HCT116 (cell line): ENCODE measurements at regions not wholly inside any gene's neighbourhood (a gene's known extent, or its start where the extent isn't known, plus 50 kb on each side); places are given as distances from the start of the nearest gene placed in this dataset.

Source experiments
- ATAC-seq: fragments of 200-7000 bp; cut with Tn5 transposase; 2 replicates; pipeline ENCODE4 v1.9.1; 2020; ENCODE audit warnings: mild to moderate bottlenecking, moderate library complexity
- BruUV-seq: library from RNA; stranded (reverse); fragments of 400-500 nt; replicated peaks from 2 replicates; lab custom pipeline; 2021; lab: Mats Ljungman, UMichigan
- CTCF ChIA-PET: fragments of 300-600 bp; sonication (Branson Sonifier 250); formaldehyde crosslinking; loops from one replicate; lab custom pipeline; 2021; ENCODE audit warnings: antibody characterized with exemption; lab: Charles Lee
- POLR2A ChIA-PET: fragments of 300-600, 350-600 bp; sonication (Branson Sonifier 250); formaldehyde crosslinking; loops from one replicate; lab custom pipeline; 2021; ENCODE audit warnings: antibody characterized with exemption; lab: Charles Lee
- RAD21 ChIA-PET, 2 experiments: fragments of 300-600 bp; sonication (Branson Sonifier 250); formaldehyde crosslinking; loops; one replicate each; lab custom pipeline; 2023; ENCODE audit warnings: low total read pairs in 2 of 2; ENCODE audit not compliant: uncharacterized antibody in 2 of 2, unreplicated experiment in 2 of 2, low non-redundant PET in 1 of 2; lab: Charles Lee
- DNase-seq: peaks from one replicate; pipeline ENCODE4 v3.0.0-alpha.2; 2010; ENCODE audit warnings: low read depth, low spot score
- H2AFZ ChIP-seq: fragments of 200-600 bp; shearing (Covaris generic), sonication (generic); 2 replicates; pipeline ENCODE4 v1.6.1; 2017; ENCODE audit warnings: low read depth, mixed run types, mixed read lengths, antibody characterized with exemption, low read length; ENCODE audit not compliant: poor library complexity, severe bottlenecking
- H3K27ac ChIP-seq: 2 replicates; pipeline ENCODE4 v1.5.1; 2012; ENCODE audit warnings: low read depth, low read length
- H3K27me3 ChIP-seq: fragments of 200-600 bp; sonication (generic); 2 replicates; pipeline ENCODE4 v1.6.1; 2016; ENCODE audit warnings: mixed run types, low read length, mixed read lengths; ENCODE audit not compliant: insufficient read depth
- H3K36me3 ChIP-seq, 2 experiments: fragments of 200-500 bp in 1 of 2; fragments of 200-600 bp in 1 of 2; sonication (Bioruptor generic) in 1 of 2; sonication (generic) in 1 of 2; 2 replicates each; pipeline versions ENCODE4 v1.5.1 to v1.6.1; 2014 to 2016; ENCODE audit warnings: low read length in 2 of 2, inconsistent platforms in 1 of 2, mixed read lengths in 1 of 2, mixed run types in 1 of 2; ENCODE audit not compliant: insufficient read depth in 2 of 2, control insufficient read depth in 1 of 2
- H3K4me1 ChIP-seq, 2 experiments: fragments of 200-600 bp in 1 of 2; sonication (generic) in 1 of 2; 2 replicates each; pipeline versions ENCODE4 v1.5.1 to v1.6.1; 2012 to 2017; ENCODE audit warnings: low read length in 2 of 2, inconsistent platforms in 1 of 2, mild to moderate bottlenecking in 1 of 2, mixed read lengths in 1 of 2, mixed run types in 1 of 2, moderate library complexity in 1 of 2; ENCODE audit not compliant: insufficient read depth in 2 of 2, control insufficient read depth in 1 of 2
- H3K4me2 ChIP-seq: fragments of 200-600 bp; sonication (generic); 2 replicates; pipeline ENCODE4 v1.6.1; 2017; ENCODE audit warnings: mixed run types, low read length, mixed read lengths
- H3K4me3 ChIP-seq, 2 experiments: fragments of 200-600 bp in 1 of 2; sonication (generic) in 1 of 2; replicated peaks in 1 of 2; 2 replicates each; pipeline ENCODE4 v1.5.1; 2011 to 2016; ENCODE audit warnings: low read length in 2 of 2, control low read depth in 1 of 2, low read depth in 1 of 2, mild to moderate bottlenecking in 1 of 2, mixed read lengths in 1 of 2, mixed run types in 1 of 2
- H3K79me2 ChIP-seq: fragments of 200-600 bp; sonication (generic); 2 replicates; pipeline ENCODE4 v1.6.1; 2017; ENCODE audit warnings: mild to moderate bottlenecking, mixed run types, low read length, moderate library complexity, mixed read lengths; ENCODE audit not compliant: insufficient read depth
- H3K9ac ChIP-seq: fragments of 200-600 bp; sonication (generic); 2 replicates; pipeline ENCODE4 v1.6.1; 2016; ENCODE audit warnings: low read length, mixed read lengths
- H3K9me2 ChIP-seq: fragments of 200-600 bp; sonication (generic), shearing (Covaris generic); 2 replicates; pipeline ENCODE4 v1.6.1; 2017; ENCODE audit warnings: mixed run types, mild to moderate bottlenecking, moderate library complexity; ENCODE audit not compliant: insufficient read depth
- H3K9me3 ChIP-seq, 2 experiments: fragments of 200-500 bp in 1 of 2; fragments of 200-600 bp in 1 of 2; sonication (Bioruptor generic) in 1 of 2; sonication (generic) in 1 of 2; 2 replicates each; pipeline ENCODE4 v1.6.1; 2014 to 2017; ENCODE audit warnings: low read length in 2 of 2, mixed read lengths in 2 of 2, inconsistent platforms in 1 of 2, low read depth in 1 of 2, mild to moderate bottlenecking in 1 of 2, mixed run types in 1 of 2, moderate library complexity in 1 of 2; ENCODE audit not compliant: control insufficient read depth in 1 of 2, insufficient read depth in 1 of 2
- H4K20me1 ChIP-seq: fragments of 200-600 bp; sonication (generic), shearing (Covaris generic); 2 replicates; pipeline ENCODE4 v1.6.1; 2017; ENCODE audit warnings: mixed run types, mild to moderate bottlenecking, moderate library complexity; ENCODE audit not compliant: insufficient read depth
- CBX3 ChIP-seq: IDR thresholded peaks from 2 replicates; pipeline ENCODE4 v1.6.1; 2012; ENCODE audit warnings: low read depth
- CTCF ChIP-seq, 3 experiments: fragments of 200-600 bp in 1 of 3; sonication (generic) in 1 of 3; IDR thresholded peaks in 2 of 3; conservative IDR thresholded peaks in 1 of 3; 2 replicates each; pipeline ENCODE4 v1.5.1; 2012 to 2017; ENCODE audit warnings: low read depth in 2 of 3, low read length in 2 of 3, antibody characterized with exemption in 1 of 3, borderline replicate concordance in 1 of 3, control low read depth in 1 of 3, mild to moderate bottlenecking in 1 of 3, mixed read lengths in 1 of 3, mixed run types in 1 of 3, moderate library complexity in 1 of 3; ENCODE audit not compliant: insufficient read depth in 1 of 3
- ELF1 ChIP-seq: IDR thresholded peaks from 2 replicates; pipeline ENCODE4 v1.6.1; 2012; ENCODE audit warnings: low read depth, borderline replicate concordance
- EZH2 ChIP-seq: fragments of 200-600 bp; sonication (generic); IDR thresholded peaks from 2 replicates; pipeline ENCODE4 v1.6.1; 2017; ENCODE audit warnings: antibody characterized with exemption, mixed run types
- JUND ChIP-seq: IDR thresholded peaks from 2 replicates; pipeline ENCODE4 v1.6.1; 2012
- MAX ChIP-seq: IDR thresholded peaks from 2 replicates; pipeline ENCODE4 v1.6.1; 2012
- POLR2A ChIP-seq: IDR thresholded peaks from 2 replicates; pipeline ENCODE4 v1.7.0; 2011; ENCODE audit warnings: borderline replicate concordance; ENCODE audit not compliant: insufficient read depth, insufficient read length; ENCODE audit errors: extremely low read depth
- POLR2AphosphoS5 ChIP-seq: IDR thresholded peaks from 2 replicates; pipeline ENCODE4 v1.6.1; 2011; ENCODE audit warnings: mild to moderate bottlenecking, low read depth, low read length, moderate library complexity
- SIN3A ChIP-seq: IDR thresholded peaks from 2 replicates; pipeline ENCODE4 v1.6.1; 2012; ENCODE audit warnings: low read depth
- SP1 ChIP-seq: IDR thresholded peaks from 2 replicates; pipeline ENCODE4 v1.6.1; 2012; ENCODE audit warnings: low read depth
- ZFX ChIP-seq: fragments of 450-650 bp; IDR thresholded peaks from 2 replicates; pipeline ENCODE4 v1.6.1; 2017
- intact Hi-C: fragments of 100-400 bp; cut with micrococcal nuclease; formaldehyde crosslinking; loops from 2 replicates; pipeline ENCODE4 v1.10.0; 2022
- TF ChIP-seq, protein P1 (sequence below): IDR thresholded peaks from 2 replicates; pipeline ENCODE4 v1.6.1; 2012

- Histone ChIP-seq H3K36me3 (no peaks in the 10 kb centered on the region), H3K9me2 (no peaks in the 10 kb centered on the region), H3K9ac (no peak overlapping the region), H3K4me1 (no peaks in the 10 kb centered on the region), H3K27me3 (no peaks in the 10 kb centered on the region), H3K4me2 (no peak overlapping the region), H3K4me3 (no peak overlapping the region), H3K27ac (no peak overlapping the region), H3K9me3 (no peaks in the 10 kb centered on the region), H3K79me2 (no peaks in the 10 kb centered on the region), H4K20me1 (no peaks in the 10 kb centered on the region), H2AFZ (no peak overlapping the region)
- intact Hi-C loops: no loop called here
- DNase-seq (no peak), ATAC-seq (no peak)
- ChIA-PET CTCF (no interaction called here), RAD21 (no interaction called here), POLR2A (no interaction called here)
- BruUV-seq: no TSS peak
- TF ChIP-seq MAX: no peak
- no peak for TF ChIP-seq SIN3A
- TF ChIP-seq POLR2AphosphoS5: no peak
- TF ChIP-seq, protein P1, sequence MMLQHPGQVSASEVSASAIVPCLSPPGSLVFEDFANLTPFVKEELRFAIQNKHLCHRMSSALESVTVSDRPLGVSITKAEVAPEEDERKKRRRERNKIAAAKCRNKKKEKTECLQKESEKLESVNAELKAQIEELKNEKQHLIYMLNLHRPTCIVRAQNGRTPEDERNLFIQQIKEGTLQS: no peak
- no peak for TF ChIP-seq ZFX
- no peak for TF ChIP-seq SP1
- TF ChIP-seq POLR2A: no peak
- no peak for TF ChIP-seq CBX3
- TF ChIP-seq JUND: no peak
Measured at GRCh38 chr7:124460056-124460450, 305.5 kb downstream of the GPR37 start.

DNA sequence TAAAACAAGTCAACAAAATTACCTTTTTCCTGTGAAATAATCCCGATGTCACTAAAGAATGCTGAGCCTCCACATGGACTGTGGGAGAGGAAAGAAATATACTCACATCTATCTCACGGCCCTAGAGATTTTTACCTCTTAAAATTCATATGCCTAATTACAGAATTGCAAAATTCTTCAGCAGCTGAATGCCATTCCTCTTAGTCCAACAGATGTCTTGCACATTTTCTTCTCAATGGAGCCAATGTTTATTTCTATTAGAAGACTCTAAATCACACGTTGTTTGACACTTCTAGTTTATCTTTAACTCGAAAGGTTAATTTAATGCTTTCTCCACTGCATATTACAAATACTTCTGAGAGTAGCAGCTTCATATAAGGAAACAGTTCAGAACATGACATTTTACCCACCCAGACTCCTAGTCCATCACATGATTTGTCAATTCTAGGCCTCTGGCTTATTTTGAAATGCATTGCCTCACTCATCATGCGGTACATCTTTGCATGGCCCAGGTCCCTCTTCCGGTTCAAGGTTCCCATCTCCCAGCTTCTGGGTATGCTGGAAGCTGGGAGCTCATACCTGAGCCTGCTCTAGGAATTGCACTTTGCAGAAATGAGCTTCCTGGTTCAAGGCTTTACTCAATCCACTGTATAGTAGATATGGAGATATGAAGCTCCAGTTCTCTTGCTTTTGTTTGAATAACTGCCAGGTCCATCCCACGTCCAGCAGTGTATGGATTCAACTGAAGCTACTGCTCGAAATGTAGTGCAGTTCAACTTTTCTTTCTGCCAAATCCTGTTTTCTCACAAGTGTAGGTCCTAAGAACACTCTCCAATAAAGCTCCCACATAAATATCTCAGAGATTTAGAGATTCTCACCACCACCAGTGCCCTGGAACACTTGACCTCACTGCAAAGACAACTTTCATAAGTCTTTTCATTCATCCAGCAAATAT is 306.2 kb downstream of the GPR37 start:
- no peaks in the 10 kb centered on the region for H3K9me2 ChIP-seq
- no peak for DNase-seq
- ATAC-seq: no peak
- TF ChIP-seq MAX (no peak), POLR2A (no peak), SP1 (no peak), CTCF (IDR thresholded peaks at IDR 0.05 in 2 of 3, conservative IDR thresholded peaks at IDR 0.05 in 1 of 3; ENCODE audit: borderline replicate concordance in 1 of 3, insufficient read depth in 1 of 3, low read depth in 2 of 3, low read length in 2 of 3) (no peak), ZFX (no peak), ELF1 (no peak), JUND (no peak), EZH2 (no peak)
- TF ChIP-seq, protein P1: no peak

More for the DNA sequence above, 306.2 kb downstream of the GPR37 start:
- Histone ChIP-seq H3K9me3 (no peaks in the 10 kb centered on the region), H3K27ac (no peak overlapping the region), H3K9ac (no peak overlapping the region), H4K20me1 (no peaks in the 10 kb centered on the region), H3K4me1 (no peaks in the 10 kb centered on the region), H3K4me3 (no peak overlapping the region), H2AFZ (no peak overlapping the region), H3K36me3 (no peaks in the 10 kb centered on the region), H3K79me2 (no peaks in the 10 kb centered on the region), H3K4me2 (no peak overlapping the region), H3K27me3 (no peaks in the 10 kb centered on the region)
- intact Hi-C loops: no loop called here
- CTCF ChIA-PET: no interaction called here
- RAD21 ChIA-PET: no interaction called here
- no TSS peak for BruUV-seq
- POLR2A ChIA-PET: no interaction called here
